Esophagus muscularis mucosa (tissue), 4 donors: ENCODE measurements at regions not wholly inside any gene's neighbourhood (a gene's known extent, or its start where the extent isn't known, plus 50 kb on each side); places are given as distances from the start of the nearest gene placed in this dataset.
A peak's percentile ranks its signal among the peaks of the same experiment; 100 is the strongest.

ENCODE experiments used
- DNase-seq: peaks from one replicate; pipeline ENCODE4 v3.0.0-alpha.2; 2017; ENCODE audit errors: extremely low spot score
- H3K27ac ChIP-seq, 4 donors: fragments of 200-600 bp; sonication (generic); replicated peaks in 1 of 4; 1 replicate in 3 of 4; 2 replicates in 1 of 4; pipeline ENCODE4 v1.5.1; 2016 to 2019; ENCODE audit warnings: mild to moderate bottlenecking in 1 of 4
- H3K27me3 ChIP-seq, 4 donors: fragments of 200-600 bp; sonication (generic); one replicate each; pipeline versions ENCODE4 v1.5.1 to v1.6.0; 2016 to 2019
- H3K36me3 ChIP-seq, 4 donors: fragments of 200-600 bp; sonication (generic); one replicate each; pipeline ENCODE4 v1.5.1; 2016 to 2019
- H3K4me1 ChIP-seq, 4 donors: fragments of 200-600 bp; sonication (generic); one replicate each; pipeline ENCODE4 v1.5.1; 2016 to 2019
- H3K4me3 ChIP-seq, 4 donors: fragments of 200-600 bp; sonication (generic); 1 replicate in 2 of 4; 2 replicates in 2 of 4; pipeline ENCODE4 v1.5.1; 2016 to 2019; ENCODE audit warnings: mild to moderate bottlenecking in 4 of 4, moderate library complexity in 1 of 4
- H3K9me3 ChIP-seq, 4 donors: fragments of 200-600 bp; sonication (generic); 1 replicate in 3 of 4; 2 replicates in 1 of 4; pipeline ENCODE4 v1.5.1; 2016 to 2019
- EP300 ChIP-seq: sonication (generic); formaldehyde crosslinking; IDR thresholded peaks from one replicate; pipeline ENCODE4 v1.6.1; 2017; ENCODE audit warnings: antibody characterized with exemption
- POLR2A ChIP-seq: fragments of 450-650 bp; IDR thresholded peaks from one replicate; pipeline ENCODE4 v1.6.1; 2017; ENCODE audit warnings: antibody characterized with exemption, moderate library complexity, mild to moderate bottlenecking, low read depth
- POLR2AphosphoS5 ChIP-seq, 2 donors: sonication (generic); formaldehyde crosslinking; IDR thresholded peaks; one replicate each; pipeline ENCODE4 v1.6.1; 2017; ENCODE audit warnings: antibody characterized with exemption in 2 of 2
- WGBS: methylation state at CpG from one replicate; pipeline ENCODE4 v1.1.5; 2018; 5-methylcytosine and 5-hydroxymethylcytosine counted together
- intact Hi-C: fragments of 100-400 bp; cut with DNase I; formaldehyde crosslinking; loops from one replicate; pipeline ENCODE4 v1.15.1; 2023
- TF ChIP-seq, protein P1 (sequence below), 3 experiments: fragments of 200-600 bp in 2 of 3; fragments of 450-650 bp in 1 of 3; sonication (generic) in 2 of 3; IDR thresholded peaks; one replicate each; pipeline ENCODE4 v1.5.1; 2017 to 2019; ENCODE audit warnings: antibody characterized with exemption in 3 of 3, mild to moderate bottlenecking in 2 of 3, moderate library complexity in 1 of 3

DNA sequence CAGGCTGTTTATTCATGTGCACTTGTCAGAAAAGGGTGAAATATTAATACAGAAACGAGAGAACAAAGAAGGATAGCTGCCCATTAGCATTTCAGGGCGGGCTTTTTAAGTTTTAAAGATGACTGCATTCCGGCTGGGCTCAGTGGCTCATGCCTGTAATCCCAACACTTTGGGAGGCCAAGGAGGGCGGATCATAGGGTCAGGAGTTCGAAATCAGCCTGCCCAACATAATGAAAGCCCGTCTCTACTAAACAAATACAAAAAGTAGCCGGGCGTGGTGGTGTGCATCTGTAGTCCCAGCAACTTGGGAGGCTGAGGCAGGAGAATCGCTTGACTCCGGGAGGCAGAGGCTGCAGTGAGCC lies 130.5 kb downstream of the HFE start:
- H3K36me3 ChIP-seq: no peaks in the 10 kb centered on the region
- H3K27ac ChIP-seq: peak overlapping the region; percentile 89 to 96 (median 90)
- no peak for TF ChIP-seq EP300
- TF ChIP-seq POLR2AphosphoS5 (IDR thresholded peaks at IDR 0.05): no peak
- TF ChIP-seq, protein P1, sequence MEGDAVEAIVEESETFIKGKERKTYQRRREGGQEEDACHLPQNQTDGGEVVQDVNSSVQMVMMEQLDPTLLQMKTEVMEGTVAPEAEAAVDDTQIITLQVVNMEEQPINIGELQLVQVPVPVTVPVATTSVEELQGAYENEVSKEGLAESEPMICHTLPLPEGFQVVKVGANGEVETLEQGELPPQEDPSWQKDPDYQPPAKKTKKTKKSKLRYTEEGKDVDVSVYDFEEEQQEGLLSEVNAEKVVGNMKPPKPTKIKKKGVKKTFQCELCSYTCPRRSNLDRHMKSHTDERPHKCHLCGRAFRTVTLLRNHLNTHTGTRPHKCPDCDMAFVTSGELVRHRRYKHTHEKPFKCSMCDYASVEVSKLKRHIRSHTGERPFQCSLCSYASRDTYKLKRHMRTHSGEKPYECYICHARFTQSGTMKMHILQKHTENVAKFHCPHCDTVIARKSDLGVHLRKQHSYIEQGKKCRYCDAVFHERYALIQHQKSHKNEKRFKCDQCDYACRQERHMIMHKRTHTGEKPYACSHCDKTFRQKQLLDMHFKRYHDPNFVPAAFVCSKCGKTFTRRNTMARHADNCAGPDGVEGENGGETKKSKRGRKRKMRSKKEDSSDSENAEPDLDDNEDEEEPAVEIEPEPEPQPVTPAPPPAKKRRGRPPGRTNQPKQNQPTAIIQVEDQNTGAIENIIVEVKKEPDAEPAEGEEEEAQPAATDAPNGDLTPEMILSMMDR (IDR thresholded peaks at IDR 0.05): no peak
- no peak for TF ChIP-seq POLR2A
- H3K9me3 ChIP-seq: no peaks in the 10 kb centered on the region
- peaks cover 17 to 33% (median 30%) of the 10 kb centered on the region in 4 donors for H3K4me1 ChIP-seq
- H3K4me3 ChIP-seq: peak overlapping the region; percentile 55 to 62 (median 57)
- H3K27me3 ChIP-seq: peaks cover 0 to 30% (median 0%) of the 10 kb centered on the region in 4 donors
- WGBS: 29% methylated on average over 10 of the region's 10 CpGs
- DNase-seq: no peak
- intact Hi-C loops: loop anchor here (5.0 kb wide), 1 partner anchor 45 kb away; no protein-coding TSS in a partner anchor

DNA sequence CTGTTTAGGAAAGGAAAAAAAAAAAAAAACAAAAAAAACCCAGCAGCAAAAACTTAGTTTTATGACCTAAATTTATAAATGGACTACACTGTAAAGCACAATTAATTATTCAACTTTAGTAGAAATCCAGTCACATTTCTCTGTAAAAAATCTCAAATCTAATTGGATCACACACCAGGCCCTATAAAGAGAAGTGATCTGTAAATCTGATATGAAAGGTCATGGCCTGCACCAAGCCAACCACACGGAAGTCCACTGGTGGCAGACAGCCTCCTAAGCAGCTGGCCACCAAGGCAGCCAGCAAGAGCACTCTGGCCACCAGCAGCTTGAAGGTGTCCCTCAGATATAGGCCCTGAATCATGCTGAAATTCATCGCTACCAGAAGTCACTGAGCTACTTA lies 131.6 kb downstream of the HFE start:
- Histone ChIP-seq H3K4me1 (peaks cover 17 to 33% (median 30%) of the 10 kb centered on the region in 4 donors), H3K36me3 (no peaks in the 10 kb centered on the region), H3K27ac (no peak overlapping the region), H3K9me3 (no peaks in the 10 kb centered on the region), H3K27me3 (peaks cover 0 to 28% (median 0%) of the 10 kb centered on the region in 4 donors), H3K4me3 (no peak overlapping the region)
- 69% methylated on average over 2 of the region's 2 CpGs for WGBS
- intact Hi-C loops: loop anchor here (5.0 kb wide), 1 partner anchor 47 kb away; no protein-coding TSS in a partner anchor
- DNase-seq: no peak
- TF ChIP-seq EP300 (no peak), POLR2A (no peak), POLR2AphosphoS5 (IDR thresholded peaks at IDR 0.05) (no peak)
- TF ChIP-seq, protein P1 (IDR thresholded peaks at IDR 0.05): no peak

DNA sequence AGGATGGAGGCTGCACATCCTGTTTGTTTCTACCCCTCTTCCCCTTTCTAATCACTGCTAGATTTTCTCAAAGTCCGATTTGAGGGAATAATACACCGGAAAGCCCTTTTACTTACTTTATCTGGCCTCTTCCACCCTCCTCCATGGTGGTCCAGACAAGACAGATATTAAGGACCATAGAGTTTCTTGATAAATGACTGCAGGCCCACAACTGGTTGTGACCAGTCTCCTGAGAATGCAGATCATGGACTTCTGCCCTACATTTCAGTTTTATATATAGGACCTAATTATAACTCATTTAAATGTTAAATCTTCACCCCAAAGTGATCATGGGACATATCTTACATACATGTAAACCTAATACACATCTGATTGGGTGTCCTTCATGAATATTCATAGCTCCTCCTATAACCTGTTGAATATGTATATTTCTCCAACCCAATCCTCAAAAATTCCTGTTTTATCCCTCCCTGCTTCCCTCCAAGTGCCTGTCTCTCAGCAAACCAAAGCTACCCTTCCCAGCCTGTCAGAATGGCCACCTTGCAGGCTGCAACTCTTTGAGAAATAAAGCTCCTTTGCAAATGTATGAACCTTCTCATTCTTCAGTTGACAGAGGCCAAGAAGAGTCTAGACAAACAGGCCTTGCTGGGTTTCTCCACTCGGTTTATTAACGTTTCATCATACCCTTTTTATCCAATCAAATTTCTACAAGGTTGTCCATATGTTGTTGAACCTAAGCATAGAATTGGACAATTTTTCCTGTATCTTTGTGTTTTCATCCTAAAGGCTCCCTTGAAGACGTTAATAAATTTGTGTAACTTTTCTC lies 133.1 kb downstream of the HFE start:
- no peak for DNase-seq
- Histone ChIP-seq H3K36me3 (no peaks in the 10 kb centered on the region), H3K4me3 (no peak overlapping the region), H3K4me1 (peaks cover 11 to 30% (median 27%) of the 10 kb centered on the region in 4 donors), H3K27ac (no peak overlapping the region), H3K9me3 (no peaks in the 10 kb centered on the region), H3K27me3 (peaks cover 0 to 21% (median 0%) of the 10 kb centered on the region in 4 donors)
- no peak for TF ChIP-seq POLR2A
- TF ChIP-seq POLR2AphosphoS5 (IDR thresholded peaks at IDR 0.05): no peak
- no peak for TF ChIP-seq EP300
- TF ChIP-seq, protein P1 (IDR thresholded peaks at IDR 0.05): no peak
- WGBS: 83% methylated on average over 5 of the region's 5 CpGs
- intact Hi-C loops: no loop called here

DNA sequence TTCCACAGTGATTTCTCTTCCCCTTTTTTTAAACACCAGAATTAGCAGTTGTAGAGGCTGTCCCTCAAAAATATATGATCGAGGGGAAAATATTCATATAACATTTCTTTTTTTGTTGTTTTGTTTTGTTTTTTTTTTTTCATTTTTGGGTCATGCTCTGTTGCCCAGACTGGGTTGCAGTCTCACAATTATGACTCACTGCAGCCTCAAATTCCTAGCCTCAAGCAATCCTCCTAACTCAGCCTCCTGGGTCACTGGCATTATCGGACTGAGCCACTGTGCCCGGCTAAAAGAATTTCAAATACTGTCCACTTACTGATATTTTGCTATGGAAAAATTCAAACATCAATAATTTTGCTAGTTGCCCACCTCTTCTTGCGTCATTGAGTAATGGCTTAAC lies 134.0 kb downstream of the HFE start:
- Histone ChIP-seq H3K27ac (no peak overlapping the region), H3K9me3 (no peaks in the 10 kb centered on the region), H3K4me1 (peaks cover 7 to 21% (median 19%) of the 10 kb centered on the region in 4 donors), H3K4me3 (no peak overlapping the region), H3K36me3 (no peaks in the 10 kb centered on the region), H3K27me3 (peaks cover 0 to 24% (median 0%) of the 10 kb centered on the region in 4 donors)
- WGBS: 92% methylated on average over 4 of the region's 4 CpGs
- DNase-seq: no peak
- intact Hi-C loops: no loop called here
- TF ChIP-seq POLR2AphosphoS5 (IDR thresholded peaks at IDR 0.05) (no peak), POLR2A (no peak), EP300 (no peak)
- TF ChIP-seq, protein P1 (IDR thresholded peaks at IDR 0.05): no peak
